SK-N-SH treated with all-trans-retinoic acid at 6 μM for 48 hours (cell line): ENCODE measurements at regions not wholly inside any gene's neighbourhood (a gene's known extent, or its start where the extent isn't known, plus 50 kb on each side); places are given as distances from the start of the nearest gene placed in this dataset.

ENCODE experiments used
- ATAC-seq: fragments of 200-7000 bp; cut with Tn5 transposase; 3 replicates; pipeline ENCODE4 v1.9.1; 2020; ENCODE audit warnings: mild to moderate bottlenecking, moderate library complexity
- ARNTL ChIP-seq: fragments of 450-650 bp; formaldehyde crosslinking; IDR thresholded peaks from 2 replicates; pipeline ENCODE4 v1.5.0; 2020; ENCODE audit warnings: low read depth, mild to moderate bottlenecking, moderate library complexity, borderline replicate concordance
- BACH2 ChIP-seq: fragments of 250-450 bp; sonication (Bioruptor Pico); IDR thresholded peaks from 2 replicates; pipeline ENCODE4 v1.9.0; 2021; ENCODE audit warnings: mild to moderate bottlenecking, borderline replicate concordance
- CSDC2 ChIP-seq: fragments of 250-450 bp; sonication (Bioruptor Pico); IDR thresholded peaks from 2 replicates; pipeline ENCODE4 v1.5.0; 2020; ENCODE audit warnings: mild to moderate bottlenecking, moderate library complexity
- ESRRG ChIP-seq: fragments of 250-450 bp; sonication (Bioruptor Pico); IDR thresholded peaks from 2 replicates; pipeline ENCODE4 v1.6.1; 2021; ENCODE audit warnings: mild to moderate bottlenecking
- GLIS3 ChIP-seq: fragments of 250-450 bp; sonication (Bioruptor Pico); IDR thresholded peaks from 2 replicates; pipeline ENCODE4 v1.5.0; 2020; ENCODE audit warnings: mild to moderate bottlenecking, moderate library complexity
- ISL1 ChIP-seq: fragments of 250-450 bp; sonication (Bioruptor Pico); IDR thresholded peaks from 2 replicates; pipeline ENCODE4 v2.1.2; 2022; ENCODE audit warnings: mild to moderate bottlenecking, moderate library complexity
- OSR1 ChIP-seq: fragments of 250-450 bp; sonication (Bioruptor Pico); IDR thresholded peaks from 2 replicates; pipeline ENCODE4 v1.8.0; 2022; ENCODE audit warnings: moderate library complexity, mild to moderate bottlenecking, inconsistent platforms
- POU6F1 ChIP-seq: fragments of 250-450 bp; sonication (Bioruptor Pico); IDR thresholded peaks from 2 replicates; pipeline ENCODE4 v1.8.0; 2021; ENCODE audit warnings: low read depth, mild to moderate bottlenecking, moderate library complexity, borderline replicate concordance
- PPARA ChIP-seq: fragments of 250-450 bp; sonication (Bioruptor Pico); IDR thresholded peaks from 2 replicates; pipeline ENCODE4 v1.5.0; 2020; ENCODE audit warnings: mild to moderate bottlenecking, borderline replicate concordance
- RARB ChIP-seq: fragments of 250-450 bp; sonication (Bioruptor Pico); IDR thresholded peaks from 2 replicates; pipeline ENCODE4 v1.8.0; 2021; ENCODE audit warnings: mild to moderate bottlenecking, moderate library complexity
- TCF4 ChIP-seq: fragments of 250-450 bp; sonication (Bioruptor Pico); IDR thresholded peaks from 2 replicates; pipeline ENCODE4 v1.8.0; 2021; ENCODE audit warnings: mild to moderate bottlenecking, moderate library complexity, borderline replicate concordance
- TOX ChIP-seq: fragments of 250-450 bp; sonication (Bioruptor Pico); IDR thresholded peaks from 2 replicates; pipeline ENCODE4 v1.8.0; 2021; ENCODE audit warnings: mild to moderate bottlenecking, moderate library complexity, borderline replicate concordance
- TSHZ2 ChIP-seq: fragments of 250-450 bp; sonication (Bioruptor Pico); IDR thresholded peaks from 2 replicates; pipeline ENCODE4 v1.5.0; 2020; ENCODE audit warnings: mild to moderate bottlenecking, moderate library complexity
- ZC3H10 ChIP-seq: fragments of 250-450 bp; sonication (Bioruptor Pico); IDR thresholded peaks from 2 replicates; pipeline ENCODE4 v1.5.1; 2021; ENCODE audit warnings: mild to moderate bottlenecking, moderate library complexity
- ZFP3 ChIP-seq: fragments of 250-450 bp; sonication (Bioruptor Pico); IDR thresholded peaks from 2 replicates; pipeline ENCODE4 v1.5.0; 2020; ENCODE audit warnings: mild to moderate bottlenecking, moderate library complexity
- ZNF565 ChIP-seq: fragments of 450-650 bp; formaldehyde crosslinking; conservative IDR thresholded peaks from 2 replicates; pipeline ENCODE4 v1.5.0; 2020; ENCODE audit warnings: low read depth, mild to moderate bottlenecking, moderate library complexity
- ZNF70 ChIP-seq: fragments of 450-650 bp; formaldehyde crosslinking; IDR thresholded peaks from 2 replicates; pipeline ENCODE4 v1.5.0; 2020; ENCODE audit warnings: mild to moderate bottlenecking, moderate library complexity
- ZNF8 ChIP-seq: fragments of 450-650 bp; formaldehyde crosslinking; IDR thresholded peaks from 2 replicates; pipeline ENCODE4 v1.5.0; 2020; ENCODE audit warnings: mild to moderate bottlenecking, moderate library complexity
- TF ChIP-seq, protein P1 (sequence below): fragments of 250-450 bp; sonication (Bioruptor Pico); IDR thresholded peaks from 2 replicates; pipeline ENCODE4 v1.5.1; 2020; ENCODE audit warnings: low read depth, mild to moderate bottlenecking, moderate library complexity
- TF ChIP-seq, protein P2 (sequence below): fragments of 250-450 bp; sonication (Bioruptor Pico); IDR thresholded peaks from 2 replicates; pipeline ENCODE4 v1.5.1; 2021; ENCODE audit warnings: mild to moderate bottlenecking, moderate library complexity
- TF ChIP-seq, protein P3 (sequence below): fragments of 250-450 bp; sonication (Bioruptor Pico); IDR thresholded peaks from 2 replicates; pipeline ENCODE4 v1.8.0; 2020; ENCODE audit warnings: mild to moderate bottlenecking, moderate library complexity, borderline replicate concordance

DNA sequence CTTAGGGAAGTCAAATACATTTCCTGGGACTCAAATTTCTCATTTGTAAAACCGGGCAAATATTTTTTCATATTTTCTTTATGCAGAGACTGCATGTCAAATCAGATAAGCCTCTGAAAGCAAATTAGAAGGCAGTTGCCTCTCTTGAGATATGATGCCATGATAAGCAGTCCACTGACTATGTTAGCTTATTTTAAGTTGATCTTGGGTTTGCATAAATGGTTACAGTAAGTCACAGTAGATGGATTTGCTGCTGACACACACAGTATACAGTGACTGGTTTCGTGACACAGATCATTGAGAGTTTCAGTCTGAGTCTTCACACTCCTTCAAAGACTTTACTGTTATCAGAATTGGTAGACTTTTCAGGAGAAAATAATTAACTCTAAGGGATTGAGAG, 927.6 kb upstream of the CDH8 start:
- no peak for ATAC-seq
- TF ChIP-seq POU6F1 (CRISPR knock-in tag) (no peak), ZFP3 (CRISPR knock-in tag) (no peak), ZC3H10 (CRISPR knock-in tag) (no peak), RARB (CRISPR knock-in tag) (no peak), GLIS3 (CRISPR knock-in tag) (no peak), PPARA (CRISPR knock-in tag) (no peak), ZNF70 (CRISPR knock-in tag) (no peak)
- TF ChIP-seq, protein P1, sequence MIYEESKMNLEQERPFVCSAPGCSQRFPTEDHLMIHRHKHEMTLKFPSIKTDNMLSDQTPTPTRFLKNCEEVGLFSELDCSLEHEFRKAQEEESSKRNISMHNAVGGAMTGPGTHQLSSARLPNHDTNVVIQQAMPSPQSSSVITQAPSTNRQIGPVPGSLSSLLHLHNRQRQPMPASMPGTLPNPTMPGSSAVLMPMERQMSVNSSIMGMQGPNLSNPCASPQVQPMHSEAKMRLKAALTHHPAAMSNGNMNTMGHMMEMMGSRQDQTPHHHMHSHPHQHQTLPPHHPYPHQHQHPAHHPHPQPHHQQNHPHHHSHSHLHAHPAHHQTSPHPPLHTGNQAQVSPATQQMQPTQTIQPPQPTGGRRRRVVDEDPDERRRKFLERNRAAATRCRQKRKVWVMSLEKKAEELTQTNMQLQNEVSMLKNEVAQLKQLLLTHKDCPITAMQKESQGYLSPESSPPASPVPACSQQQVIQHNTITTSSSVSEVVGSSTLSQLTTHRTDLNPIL: no peak

- TF ChIP-seq RARB (CRISPR knock-in tag) (no peak), POU6F1 (CRISPR knock-in tag) (no peak), ARNTL (CRISPR knock-in tag) (no peak), ZNF565 (no peak), ISL1 (CRISPR knock-in tag) (no peak), PPARA (CRISPR knock-in tag) (no peak), GLIS3 (CRISPR knock-in tag) (no peak), CSDC2 (CRISPR knock-in tag) (no peak), ESRRG (CRISPR knock-in tag) (no peak), BACH2 (CRISPR knock-in tag) (no peak), OSR1 (CRISPR knock-in tag) (no peak), ZNF8 (CRISPR knock-in tag) (no peak), TCF4 (no peak), ZC3H10 (CRISPR knock-in tag) (no peak), ZNF70 (CRISPR knock-in tag) (no peak), TOX (CRISPR knock-in tag) (no peak), TSHZ2 (CRISPR knock-in tag) (no peak)
- TF ChIP-seq, protein P1: no peak
- TF ChIP-seq, protein P2, sequence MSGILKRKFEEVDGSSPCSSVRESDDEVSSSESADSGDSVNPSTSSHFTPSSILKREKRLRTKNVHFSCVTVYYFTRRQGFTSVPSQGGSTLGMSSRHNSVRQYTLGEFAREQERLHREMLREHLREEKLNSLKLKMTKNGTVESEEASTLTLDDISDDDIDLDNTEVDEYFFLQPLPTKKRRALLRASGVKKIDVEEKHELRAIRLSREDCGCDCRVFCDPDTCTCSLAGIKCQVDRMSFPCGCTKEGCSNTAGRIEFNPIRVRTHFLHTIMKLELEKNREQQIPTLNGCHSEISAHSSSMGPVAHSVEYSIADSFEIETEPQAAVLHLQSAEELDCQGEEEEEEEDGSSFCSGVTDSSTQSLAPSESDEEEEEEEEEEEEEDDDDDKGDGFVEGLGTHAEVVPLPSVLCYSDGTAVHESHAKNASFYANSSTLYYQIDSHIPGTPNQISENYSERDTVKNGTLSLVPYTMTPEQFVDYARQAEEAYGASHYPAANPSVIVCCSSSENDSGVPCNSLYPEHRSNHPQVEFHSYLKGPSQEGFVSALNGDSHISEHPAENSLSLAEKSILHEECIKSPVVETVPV (CRISPR knock-in tag): no peak
- TF ChIP-seq, protein P3, sequence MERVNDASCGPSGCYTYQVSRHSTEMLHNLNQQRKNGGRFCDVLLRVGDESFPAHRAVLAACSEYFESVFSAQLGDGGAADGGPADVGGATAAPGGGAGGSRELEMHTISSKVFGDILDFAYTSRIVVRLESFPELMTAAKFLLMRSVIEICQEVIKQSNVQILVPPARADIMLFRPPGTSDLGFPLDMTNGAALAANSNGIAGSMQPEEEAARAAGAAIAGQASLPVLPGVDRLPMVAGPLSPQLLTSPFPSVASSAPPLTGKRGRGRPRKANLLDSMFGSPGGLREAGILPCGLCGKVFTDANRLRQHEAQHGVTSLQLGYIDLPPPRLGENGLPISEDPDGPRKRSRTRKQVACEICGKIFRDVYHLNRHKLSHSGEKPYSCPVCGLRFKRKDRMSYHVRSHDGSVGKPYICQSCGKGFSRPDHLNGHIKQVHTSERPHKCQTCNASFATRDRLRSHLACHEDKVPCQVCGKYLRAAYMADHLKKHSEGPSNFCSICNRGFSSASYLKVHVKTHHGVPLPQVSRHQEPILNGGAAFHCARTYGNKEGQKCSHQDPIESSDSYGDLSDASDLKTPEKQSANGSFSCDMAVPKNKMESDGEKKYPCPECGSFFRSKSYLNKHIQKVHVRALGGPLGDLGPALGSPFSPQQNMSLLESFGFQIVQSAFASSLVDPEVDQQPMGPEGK (CRISPR knock-in tag): no peak
- ATAC-seq: no peak
Observed at GRCh38 chr16:62955033-62955349, 918.8 kb upstream of the CDH8 start.
